ENCODE measurements at regions not wholly inside any gene's neighbourhood (a gene's known extent, or its start where the extent isn't known, plus 50 kb on each side); places are given as distances from the start of the nearest gene placed in this dataset.
"Not testable (repeated sequence)": the region's sequence is repeated elsewhere in the genome, so short reads cannot be mapped to it uniquely, and the experiment has no call there.

GRCh38 chrX:69431420-69431819, 72.7 kb upstream of the NALF2 start:
- no peak for DNase-seq (ENCODE audit: low read depth)

GRCh38 chrX:69430785-69431184, 73.3 kb upstream of the NALF2 start:
- no peak for DNase-seq (ENCODE audit: low read depth)

DNA sequence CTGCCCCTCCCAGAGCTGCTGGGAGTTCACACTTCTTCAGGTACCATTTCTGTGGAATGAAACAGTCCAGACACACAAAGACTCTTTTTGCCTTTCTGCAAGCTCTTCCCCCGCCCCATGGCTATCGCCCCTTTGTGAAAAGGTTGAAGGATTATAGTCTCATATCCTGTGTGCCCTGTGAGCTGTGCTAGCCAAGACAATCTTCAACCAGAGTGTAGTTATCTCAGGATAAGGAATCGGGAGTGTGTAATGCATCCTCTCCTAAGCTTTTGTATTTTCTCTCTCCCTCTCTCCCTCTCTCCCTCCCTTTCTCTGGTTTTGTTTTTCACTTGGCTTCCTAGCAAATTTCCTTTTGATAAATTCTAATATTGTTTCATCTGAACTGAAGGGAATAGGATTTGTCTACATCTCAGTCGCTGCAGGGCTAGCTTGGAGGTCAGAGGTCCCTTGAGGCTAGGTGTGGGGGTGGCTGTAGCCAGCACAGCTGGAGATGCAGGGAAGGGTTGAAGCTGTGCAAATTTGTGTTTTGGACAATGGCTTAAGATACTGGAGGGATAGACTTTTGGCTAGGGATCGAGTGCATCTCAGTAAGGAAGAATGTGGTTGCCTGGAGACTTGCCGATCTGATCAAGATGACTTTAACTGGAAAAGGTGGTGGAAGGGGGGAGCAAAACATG, 74.6 kb upstream of the NALF2 start:
- no peak for DNase-seq (ENCODE audit: low read depth)

DNA sequence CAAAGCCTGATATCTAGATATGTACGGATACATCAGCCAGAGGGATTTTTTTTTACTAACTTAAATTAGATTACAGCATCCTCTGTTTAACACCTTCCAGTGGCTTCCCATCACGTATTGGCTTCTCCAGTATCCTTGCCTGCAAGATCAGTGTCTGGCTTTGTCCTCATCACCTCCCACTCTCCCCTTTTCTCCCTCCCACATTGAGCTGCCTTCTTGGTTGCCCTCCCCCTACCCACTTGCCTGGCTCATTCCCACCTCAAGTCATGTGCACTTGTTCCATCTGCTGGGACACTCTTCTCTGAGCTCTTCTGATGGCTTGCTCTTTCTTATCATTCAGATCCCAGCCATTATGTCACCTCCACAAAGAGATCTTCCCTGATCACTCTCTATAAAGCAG, 75.9 kb upstream of the NALF2 start:
- no peak for DNase-seq (ENCODE audit: low read depth)

DNA sequence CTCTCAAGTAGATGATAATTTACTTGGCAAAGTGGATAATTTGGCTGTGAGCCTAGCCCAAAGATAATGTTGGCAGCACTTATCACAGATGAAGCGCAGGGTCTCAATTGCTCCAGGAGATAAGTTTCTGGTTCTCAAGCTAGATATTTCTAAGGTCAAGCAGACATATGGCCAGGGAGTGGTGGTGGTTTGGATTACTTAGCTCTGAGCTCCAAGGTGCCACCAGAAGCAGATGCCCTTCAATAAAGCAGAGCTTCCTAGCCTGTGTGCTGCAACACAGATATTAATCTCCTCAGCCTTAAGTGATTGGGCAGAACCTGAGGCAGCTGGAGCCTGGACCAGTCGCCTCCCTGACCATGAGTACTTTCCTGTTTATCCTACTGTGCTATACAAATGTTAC, 79.2 kb upstream of the NALF2 start:
- no peak for DNase-seq (ENCODE audit: low read depth)

DNA sequence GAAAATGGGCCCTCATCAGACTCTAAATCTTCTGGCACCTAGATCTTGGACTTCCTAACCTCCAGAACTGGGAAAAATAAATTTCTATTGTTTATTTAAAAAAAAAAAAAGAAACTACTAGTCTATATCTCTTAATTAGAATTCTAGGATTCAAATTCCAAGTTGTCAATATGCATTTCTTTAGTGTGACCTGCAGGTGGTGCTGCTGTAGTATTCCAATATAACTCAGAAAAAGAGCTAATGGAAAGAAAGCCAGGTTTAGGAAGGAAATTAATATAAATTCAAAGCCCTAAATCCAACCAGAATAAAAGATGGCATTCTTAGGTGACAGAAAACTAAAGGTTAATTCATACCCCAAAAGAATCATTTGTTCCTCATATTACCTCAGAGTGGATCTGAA, 80.0 kb upstream of the NALF2 start:
- DNase-seq (ENCODE audit: low read depth): no peak

GRCh38 chrX:69422208-69422607, 81.9 kb upstream of the NALF2 start:
- DNase-seq (ENCODE audit: low read depth): not testable (repeated sequence)

DNA sequence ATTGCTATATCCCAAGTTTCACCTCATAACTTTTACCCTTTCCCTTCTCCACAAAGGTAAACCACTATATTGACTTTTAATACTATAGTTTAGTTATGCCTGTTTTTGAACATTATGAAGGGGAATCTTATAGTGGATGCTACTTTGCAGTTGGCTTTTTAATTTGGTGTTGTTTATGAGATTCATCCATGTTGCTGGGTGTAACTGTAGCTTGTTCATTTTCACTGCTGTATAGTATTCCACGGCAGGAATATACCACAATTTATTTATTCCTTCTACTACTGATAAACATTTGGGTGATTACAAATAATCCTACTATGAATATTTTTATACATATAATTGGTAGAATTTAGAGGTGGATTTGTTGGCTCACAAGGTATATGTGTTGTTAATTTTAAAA, 88.4 kb upstream of the NALF2 start:
- DNase-seq (ENCODE audit: low read depth): no peak

- DNase-seq (ENCODE audit: low read depth): no peak
Observed at GRCh38 chrX:69412661-69413060, 91.5 kb upstream of the NALF2 start.

DNA sequence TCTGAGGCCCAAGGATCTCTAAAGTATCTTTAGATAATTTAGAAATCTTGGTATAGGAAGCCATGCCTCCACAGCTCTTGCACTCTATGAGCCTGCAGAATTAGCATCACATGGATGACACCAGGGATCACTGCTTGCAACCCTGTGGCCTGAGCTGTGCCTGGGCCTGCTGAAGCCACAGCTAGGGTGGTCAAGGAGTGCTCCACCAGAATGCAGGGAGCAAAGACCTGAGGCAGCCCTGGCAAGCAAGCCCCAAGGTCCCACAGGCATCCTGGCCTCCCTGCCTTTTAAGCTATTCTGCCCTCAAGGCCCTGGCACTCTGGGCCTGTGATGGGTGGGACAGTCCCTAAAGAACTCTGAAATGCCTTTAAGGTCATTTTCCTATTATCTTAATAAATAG, 105.2 kb upstream of the NALF2 start:
- no peak for DNase-seq (ENCODE audit: low read depth)

GRCh38 chrX:69396916-69397315, 107.2 kb upstream of the NALF2 start:
- no peak for DNase-seq (ENCODE audit: low read depth)

- no peak for DNase-seq (ENCODE audit: low read depth)
Observed at GRCh38 chrX:69395306-69395705, 108.8 kb upstream of the NALF2 start.

DNA sequence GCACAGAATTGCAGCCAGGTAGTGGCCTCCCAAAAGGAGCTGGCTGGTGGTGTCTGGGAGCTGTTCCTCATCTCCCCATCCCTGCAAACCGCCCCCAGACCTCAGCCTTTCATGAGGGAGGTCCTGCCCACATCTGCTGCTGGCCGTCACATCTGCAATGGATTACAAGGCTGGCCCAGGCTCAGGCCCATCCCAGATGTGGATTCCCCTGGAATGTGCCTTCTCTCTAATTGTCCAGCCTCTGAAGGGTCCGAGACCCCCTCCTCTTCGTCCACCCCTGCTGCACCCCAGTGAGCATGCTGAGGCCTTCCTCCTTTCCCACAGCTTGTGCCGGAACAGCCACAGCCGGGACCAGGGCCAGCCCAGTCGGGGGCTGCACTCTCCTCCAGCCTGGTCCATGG, 115.0 kb upstream of the NALF2 start:
- no peak for DNase-seq (ENCODE audit: low read depth)

DNA sequence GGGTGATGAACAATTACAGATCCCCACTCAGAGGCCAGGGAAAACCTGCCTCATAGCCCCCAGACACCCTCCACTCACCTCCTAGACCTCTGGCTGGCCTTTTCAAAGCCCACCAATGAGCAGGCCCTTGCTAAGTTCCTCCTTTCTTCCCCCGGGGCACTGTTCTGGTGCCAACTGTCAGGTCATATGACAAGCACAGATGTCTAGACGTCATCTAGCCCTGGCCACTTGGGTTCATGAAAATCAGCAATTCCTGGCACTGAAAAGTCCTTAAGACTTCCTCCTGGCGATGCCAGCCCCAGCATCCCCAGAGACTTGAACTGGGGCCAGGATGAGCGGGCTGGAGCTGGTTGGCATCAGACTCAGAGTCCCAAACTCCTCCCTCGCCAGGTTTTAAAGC, 115.6 kb upstream of the NALF2 start:
- no peak for DNase-seq (ENCODE audit: low read depth)

- peak; percentile 9 for DNase-seq (ENCODE audit: low read depth)
Observed at GRCh38 chrX:69387567-69388487, 116.3 kb upstream of the NALF2 start.

GRCh38 chrX:69386681-69387080, 117.4 kb upstream of the NALF2 start:
- no peak for DNase-seq (ENCODE audit: low read depth)

DNA sequence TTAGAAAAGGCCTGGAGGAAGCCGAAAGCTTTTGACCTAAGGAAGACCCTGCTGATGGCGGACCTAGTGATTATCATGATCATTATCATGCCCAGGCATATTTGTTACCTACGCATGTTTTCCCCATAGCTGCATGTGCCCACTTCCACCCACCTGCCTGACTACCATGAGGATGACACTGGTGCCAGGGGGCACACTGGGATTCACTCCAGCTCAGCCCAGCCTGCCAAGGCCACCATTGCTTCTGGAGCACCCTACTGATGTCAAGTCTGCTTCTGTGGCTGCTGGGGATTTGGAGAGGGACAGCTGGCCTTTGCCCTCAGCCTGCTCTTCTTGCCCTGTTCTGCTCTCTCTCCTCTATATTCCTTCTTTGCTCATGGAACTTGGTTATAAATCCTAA, 124.7 kb upstream of the NALF2 start:
- no peak for DNase-seq (ENCODE audit: low read depth)

GRCh38 chrX:69374569-69374968, 129.6 kb upstream of the NALF2 start:
- DNase-seq (ENCODE audit: low read depth): no peak

- DNase-seq (ENCODE audit: low read depth): no peak
Observed at GRCh38 chrX:69372435-69372834, 131.7 kb upstream of the NALF2 start.

- DNase-seq (ENCODE audit: low read depth): no peak
Observed at GRCh38 chrX:69371159-69371558, 133.0 kb upstream of the NALF2 start.

GRCh38 chrX:69369999-69370398, 134.1 kb upstream of the NALF2 start:
- no peak for DNase-seq (ENCODE audit: low read depth)

GRCh38 chrX:69366183-69366582, 137.9 kb upstream of the NALF2 start:
- DNase-seq (ENCODE audit: low read depth): no peak

GRCh38 chrX:69365755-69366154, 138.4 kb upstream of the NALF2 start:
- no peak for DNase-seq (ENCODE audit: low read depth)
